GM19397 (cell line): ENCODE measurements at regions not wholly inside any gene's neighbourhood (a gene's known extent, or its start where the extent isn't known, plus 50 kb on each side); places are given as distances from the start of the nearest gene placed in this dataset.
"Not testable (repeated sequence)": the region's sequence is repeated elsewhere in the genome, so short reads cannot be mapped to it uniquely, and the experiment has no call there.

ENCODE experiments used
- ATAC-seq: cut with Tn5 transposase; IDR thresholded peaks from one replicate; pipeline ENCODE4 v1.9.1; 2021; ENCODE audit warnings: mild to moderate bottlenecking, moderate library complexity; ENCODE audit not compliant: unreplicated experiment

DNA sequence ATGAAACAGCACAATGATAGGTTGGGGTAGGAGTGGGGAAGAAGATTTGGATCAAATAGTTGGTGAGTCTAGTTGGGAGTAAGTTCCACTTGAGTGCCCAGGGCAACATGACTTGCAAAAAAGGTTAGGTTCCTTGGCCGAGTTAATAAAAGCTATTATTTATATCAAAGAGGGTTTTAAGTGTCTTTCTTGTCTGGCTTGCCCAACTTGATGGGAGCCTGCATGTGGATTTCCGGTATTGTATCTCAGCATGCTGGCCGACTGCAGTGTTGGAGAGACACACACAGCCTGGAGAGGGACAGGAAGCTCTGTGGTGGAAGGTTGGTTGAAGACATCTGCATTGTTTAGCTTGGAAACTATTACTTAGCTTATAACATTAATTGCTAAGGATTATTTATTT, 449.5 kb upstream of the TBL1XR1 start:
- no peak for ATAC-seq

DNA sequence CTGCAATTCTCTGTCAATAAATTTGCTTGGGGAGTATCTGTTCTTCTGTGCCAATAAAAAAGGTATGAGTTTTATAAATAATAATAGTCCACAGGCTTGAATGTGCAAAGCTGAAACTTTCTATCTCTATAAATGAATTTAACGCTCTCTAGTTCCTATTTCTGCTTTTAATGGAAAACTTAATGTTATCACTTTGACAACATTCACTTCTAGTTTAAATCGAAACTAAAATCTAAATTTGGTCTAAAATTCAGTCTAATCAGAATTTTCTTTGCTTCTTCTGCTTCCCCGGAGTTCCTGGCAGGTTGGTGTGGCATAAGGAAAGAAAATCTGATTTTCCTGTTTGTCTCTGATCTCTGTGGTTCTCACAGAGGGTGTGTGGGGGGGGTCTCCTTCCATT, 450.1 kb upstream of the TBL1XR1 start:
- no peak for ATAC-seq

- no peak for ATAC-seq
Measured at GRCh38 chr3:177647876-177648275, 450.6 kb upstream of the TBL1XR1 start.

DNA sequence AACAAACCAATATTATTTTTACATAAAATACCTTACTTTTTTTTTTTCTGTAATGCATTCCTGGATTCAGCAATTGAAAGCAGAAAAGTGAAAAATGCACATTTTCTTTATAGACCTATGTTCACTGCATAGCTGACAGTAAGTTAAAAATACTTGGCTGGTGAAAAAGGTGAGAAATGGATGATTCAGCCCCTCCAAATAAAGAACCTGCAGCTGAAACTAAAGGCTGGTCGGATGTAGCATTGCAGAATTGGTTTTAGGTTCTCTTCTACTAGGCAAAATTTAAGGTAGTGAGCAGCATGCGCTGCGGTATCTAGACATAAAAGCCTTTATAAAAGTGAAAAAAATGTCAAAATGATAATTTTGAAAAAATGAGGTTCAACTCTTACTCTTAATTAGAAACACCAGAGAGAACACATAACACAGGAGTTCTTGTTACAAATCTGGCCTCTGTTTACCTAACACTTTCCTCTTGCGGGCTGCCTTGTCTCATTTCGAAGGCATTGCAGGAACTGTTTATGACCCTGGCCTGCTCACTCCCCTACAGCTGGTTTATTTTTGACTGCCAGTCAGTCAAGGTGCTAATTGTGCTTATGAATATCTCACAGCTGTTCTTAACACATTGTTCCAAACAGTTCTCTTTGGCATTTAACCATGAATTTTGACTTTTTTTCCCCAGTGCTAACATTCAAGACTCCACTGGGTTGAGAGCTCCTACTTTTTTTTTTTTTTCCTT, 455.4 kb upstream of the TBL1XR1 start:
- ATAC-seq = no peak

DNA sequence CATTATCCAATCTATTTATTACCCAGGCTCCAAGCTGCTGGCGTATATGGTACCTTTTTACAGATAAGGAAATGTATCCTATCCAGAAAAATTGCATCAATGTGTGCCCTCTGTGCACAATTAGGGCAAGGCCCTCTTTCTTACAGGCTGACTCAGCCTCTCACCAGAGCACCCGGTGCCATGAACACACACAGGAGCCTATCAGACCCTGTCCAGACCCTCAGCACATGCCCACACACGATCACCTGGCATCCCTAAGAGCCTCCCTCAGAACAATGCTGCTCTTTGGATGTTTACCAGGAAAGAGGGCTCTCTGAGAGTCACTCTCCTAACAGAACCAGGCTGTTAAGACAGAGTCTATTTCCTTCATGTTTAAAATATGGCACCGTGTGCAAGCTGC, 460.0 kb upstream of the TBL1XR1 start:
- ATAC-seq = no peak

- ATAC-seq = no peak
Measured at GRCh38 chr3:177658354-177658753, 461.1 kb upstream of the TBL1XR1 start.

GRCh38 chr3:177664380-177665103, 467.3 kb upstream of the TBL1XR1 start:
- not testable (repeated sequence) for ATAC-seq

GRCh38 chr3:177665122-177665808, 468.0 kb upstream of the TBL1XR1 start:
- no peak for ATAC-seq

- ATAC-seq = no peak
Measured at GRCh38 chr3:177672252-177672911, 475.1 kb upstream of the TBL1XR1 start.

GRCh38 chr3:177673112-177673914, 476.0 kb upstream of the TBL1XR1 start:
- no peak for ATAC-seq

GRCh38 chr3:177674186-177674585, 476.9 kb upstream of the TBL1XR1 start:
- ATAC-seq = no peak

- no peak for ATAC-seq
Measured at GRCh38 chr3:177676148-177676547, 478.9 kb upstream of the TBL1XR1 start.

DNA sequence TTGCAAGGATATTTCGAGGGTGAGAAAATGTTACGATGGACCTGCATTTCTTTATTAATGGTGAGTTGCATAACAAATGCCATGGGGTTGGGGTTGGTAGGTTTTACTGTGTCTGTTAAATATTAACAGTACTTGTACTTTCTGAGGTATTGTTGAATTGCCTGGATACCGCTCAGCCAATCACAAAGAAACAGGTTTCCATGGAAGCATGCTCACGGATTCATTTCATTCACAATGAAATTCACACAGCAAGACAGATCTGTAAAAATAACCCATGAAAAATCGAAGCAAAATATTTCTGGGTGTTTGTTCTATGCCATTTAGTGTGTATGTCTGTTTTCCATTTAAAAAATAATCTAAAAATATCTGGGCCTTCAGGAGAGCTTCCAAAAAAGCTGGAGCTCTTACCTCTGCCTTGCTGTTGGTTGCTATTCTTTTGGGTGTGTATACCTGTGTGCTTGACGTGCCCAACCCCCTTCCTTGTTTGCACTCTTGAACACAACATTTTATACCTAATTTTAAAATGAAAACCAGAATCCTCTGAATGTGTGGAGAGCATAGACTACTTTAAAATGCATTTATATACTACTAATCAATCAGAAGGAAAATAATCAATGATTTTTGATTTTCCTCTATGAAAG, 479.8 kb upstream of the TBL1XR1 start:
- ATAC-seq = no peak

DNA sequence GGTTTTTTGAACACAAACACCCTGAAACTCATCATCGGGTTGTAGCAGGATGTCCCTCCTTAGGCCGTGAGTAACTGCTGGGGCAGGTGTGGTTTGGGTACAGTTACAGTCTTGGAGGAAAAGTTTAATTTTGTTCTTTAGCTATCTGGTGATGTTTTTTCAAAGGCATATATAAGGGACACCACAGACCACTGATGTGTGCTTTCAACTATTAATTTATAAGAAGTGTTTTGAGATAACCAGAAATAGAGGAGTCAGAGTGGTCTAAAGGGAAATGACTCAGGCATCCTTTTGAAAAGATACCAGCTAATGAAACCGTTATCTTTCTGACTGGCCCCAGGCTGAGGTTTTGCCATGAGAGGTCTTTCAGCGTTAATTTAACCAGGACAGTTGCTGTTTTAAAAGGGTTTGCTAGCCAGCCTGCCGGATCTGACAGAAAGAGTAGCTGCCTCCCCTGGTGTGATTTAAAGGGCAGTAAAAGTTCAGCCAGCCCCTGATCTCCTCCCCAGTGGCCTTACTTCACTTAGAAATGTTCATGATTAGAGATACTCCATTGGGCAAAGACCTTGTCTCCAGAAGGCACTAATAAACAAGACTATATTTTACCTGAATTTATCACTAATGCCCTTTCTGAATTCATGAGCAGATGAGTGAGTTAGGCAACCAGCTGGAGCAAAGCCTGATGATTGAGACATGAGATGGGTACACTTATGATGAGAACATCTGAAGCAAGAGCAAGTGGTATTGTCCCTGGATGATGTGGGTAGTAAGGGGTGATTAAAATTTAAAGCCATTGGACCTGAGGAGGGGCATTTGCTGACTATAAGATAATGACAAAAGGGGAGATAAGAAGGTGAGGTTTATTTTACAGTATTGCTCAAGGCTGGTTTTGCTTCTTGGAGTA, 482.5 kb upstream of the TBL1XR1 start:
- peak; percentile 75 for ATAC-seq

DNA sequence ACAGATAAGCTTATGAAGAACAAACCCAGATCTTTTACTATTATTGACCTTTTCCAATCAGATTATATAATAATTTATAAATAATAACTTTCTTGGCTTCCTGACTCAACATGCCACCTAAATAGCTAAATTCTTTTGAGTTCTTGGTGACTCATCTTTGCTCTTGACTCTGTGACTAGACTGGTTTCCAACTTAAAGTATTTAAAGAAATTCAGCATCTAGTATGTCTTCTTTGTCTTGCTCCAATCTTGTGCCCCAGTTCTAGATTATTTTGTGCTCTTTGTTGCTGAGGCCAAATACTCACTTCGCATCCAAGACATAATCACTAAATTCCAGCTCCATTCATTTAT, 483.2 kb upstream of the TBL1XR1 start:
- ATAC-seq = no peak

DNA sequence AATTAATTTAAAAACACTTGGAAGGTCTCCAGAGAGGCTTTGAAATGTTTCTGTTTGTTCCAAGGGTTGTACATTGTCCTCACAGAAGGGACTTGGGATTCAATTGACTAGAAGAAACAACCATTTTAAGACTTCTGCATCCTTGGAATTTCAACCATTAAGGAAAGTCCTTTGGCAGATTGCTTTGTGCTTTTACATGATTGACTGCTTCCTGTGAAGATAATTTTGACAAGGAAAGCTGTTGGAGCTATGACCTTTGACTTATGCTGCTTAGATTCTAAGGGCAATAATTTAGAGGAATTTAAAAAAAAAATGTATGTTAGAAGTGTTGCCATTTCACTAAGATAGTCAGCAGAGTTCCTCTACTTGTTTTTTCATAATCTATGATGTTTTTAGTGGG, 483.9 kb upstream of the TBL1XR1 start:
- no peak for ATAC-seq

DNA sequence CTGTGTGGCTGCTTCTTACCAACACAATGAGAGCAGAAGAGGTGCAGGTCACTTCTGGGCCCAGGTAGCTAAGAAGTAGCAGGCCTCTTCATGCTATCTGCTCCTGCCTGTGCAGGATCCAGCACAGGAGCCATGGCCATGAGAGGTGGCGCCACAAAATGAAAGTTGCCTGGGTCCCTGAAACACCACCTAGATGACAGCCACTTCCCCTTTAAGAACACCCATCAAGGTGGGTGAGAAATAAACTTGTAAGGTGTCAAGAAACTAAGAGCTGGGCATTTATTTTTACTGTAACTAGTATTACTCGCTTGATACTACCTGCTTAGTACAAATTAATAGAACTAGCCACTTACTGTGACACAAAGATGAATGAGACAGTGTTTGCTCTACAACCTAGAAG, 484.6 kb upstream of the TBL1XR1 start:
- ATAC-seq = no peak

- no peak for ATAC-seq
Measured at GRCh38 chr3:177683586-177683985, 486.3 kb upstream of the TBL1XR1 start.

- no peak for ATAC-seq
Measured at GRCh38 chr3:177686671-177687070, 489.4 kb upstream of the TBL1XR1 start.
